GM21390 (cell line): ENCODE measurements at regions not wholly inside any gene's neighbourhood (a gene's known extent, or its start where the extent isn't known, plus 50 kb on each side); places are given as distances from the start of the nearest gene placed in this dataset.
"Not testable (repeated sequence)": the region's sequence is repeated elsewhere in the genome, so short reads cannot be mapped to it uniquely, and the experiment has no call there.

Experiments used
- ATAC-seq: cut with Tn5 transposase; IDR thresholded peaks from one replicate; pipeline ENCODE4 v1.9.1; 2021; ENCODE audit not compliant: unreplicated experiment

GRCh38 chr6:6748001-6748400 lies 159.5 kb downstream of the LY86 start:
- ATAC-seq = no peak

DNA sequence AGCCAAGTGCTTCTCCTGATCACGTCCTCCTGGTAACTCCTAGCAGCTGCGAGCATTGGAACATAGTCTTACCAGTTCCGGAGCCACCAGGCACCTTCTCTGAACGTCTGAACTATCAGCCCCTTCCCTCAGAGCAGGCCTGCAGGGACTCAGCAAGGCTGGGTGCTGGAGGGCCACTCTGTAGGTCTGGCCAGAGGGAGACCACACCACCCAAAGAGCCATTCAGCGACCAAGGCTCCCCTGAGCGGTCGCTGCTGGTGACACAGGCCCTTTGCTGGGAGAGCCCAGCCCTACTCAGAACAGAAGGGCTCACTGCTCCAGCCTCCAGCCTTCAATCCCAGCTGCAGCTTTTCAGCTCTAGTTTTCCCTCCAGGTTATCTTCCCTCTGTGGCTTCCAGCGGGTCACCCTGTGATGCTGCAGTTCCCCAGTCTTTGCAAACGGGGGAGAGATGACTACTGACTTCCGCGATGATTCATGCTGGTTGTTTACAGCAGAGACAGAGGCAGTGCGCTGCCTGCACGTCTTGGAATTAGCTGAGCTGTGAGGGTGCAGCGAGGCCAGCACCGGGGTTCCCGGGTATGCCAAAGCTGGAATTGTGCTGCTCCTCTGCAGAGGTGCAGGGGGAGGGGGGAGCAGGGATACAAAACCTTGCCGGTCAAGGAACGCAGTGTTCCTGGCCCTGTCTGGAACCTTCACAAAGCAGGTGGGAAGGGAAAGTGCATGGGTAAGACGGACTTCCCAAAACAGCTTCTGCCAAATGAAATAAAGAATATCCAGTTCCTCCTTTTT lies 161.4 kb downstream of the LY86 start:
- no peak for ATAC-seq

DNA sequence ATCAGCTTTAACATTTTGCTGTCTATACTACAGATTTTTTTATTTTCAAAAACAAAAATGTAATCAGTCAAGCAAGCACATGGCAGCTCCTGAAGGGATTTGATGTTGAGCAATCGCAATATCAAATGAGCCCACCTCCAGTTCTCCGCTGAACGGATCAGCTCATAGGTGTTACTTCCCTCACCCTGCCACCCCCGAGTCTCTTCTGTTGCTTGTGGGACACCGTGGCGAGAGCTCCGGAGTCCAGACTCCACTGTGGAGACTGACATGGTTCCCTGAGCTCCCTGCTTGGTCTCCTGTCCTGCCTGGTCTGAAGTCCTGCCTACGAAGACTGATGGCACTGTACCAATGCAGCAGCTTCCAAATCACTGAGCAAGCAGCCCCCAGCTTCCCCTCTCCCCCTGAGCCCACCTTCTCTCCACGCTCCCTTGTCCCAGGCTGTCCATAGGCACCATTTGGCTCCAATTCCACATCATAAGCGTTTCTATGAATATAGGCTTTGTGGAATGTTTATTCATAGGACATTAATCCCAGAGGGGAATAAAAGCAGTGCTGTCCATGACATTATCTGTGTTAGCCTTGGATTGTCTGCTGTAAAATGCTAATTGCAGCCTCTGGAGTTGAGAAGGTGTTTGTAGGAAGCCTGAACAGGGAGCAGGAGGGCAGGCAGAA lies 162.2 kb downstream of the LY86 start:
- ATAC-seq = no peak

- ATAC-seq = no peak
Measured at GRCh38 chr6:6751266-6751596, 162.7 kb downstream of the LY86 start.

GRCh38 chr6:6751619-6752023 lies 163.1 kb downstream of the LY86 start:
- ATAC-seq = no peak

DNA sequence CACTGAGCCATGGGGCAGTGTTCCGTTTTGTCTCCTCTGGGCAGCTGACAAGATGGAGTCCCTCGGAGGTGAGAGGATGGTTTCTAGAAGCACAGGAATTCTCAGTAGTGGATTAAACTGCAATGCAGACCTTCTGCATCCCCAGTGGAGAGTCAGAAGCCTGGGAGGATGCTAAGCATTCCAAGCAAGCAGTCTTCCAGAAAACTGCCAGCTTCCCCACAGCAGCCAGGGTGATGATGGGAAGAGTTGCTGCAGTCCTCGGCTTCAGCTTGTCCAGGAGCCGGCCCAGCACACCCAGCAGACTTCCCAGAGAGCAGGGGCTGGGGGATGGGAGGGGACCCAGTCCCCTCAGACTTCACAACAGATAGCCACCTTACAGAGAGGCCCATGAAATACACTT lies 163.6 kb downstream of the LY86 start:
- no peak for ATAC-seq

GRCh38 chr6:6753301-6753700 lies 164.8 kb downstream of the LY86 start:
- ATAC-seq = no peak

DNA sequence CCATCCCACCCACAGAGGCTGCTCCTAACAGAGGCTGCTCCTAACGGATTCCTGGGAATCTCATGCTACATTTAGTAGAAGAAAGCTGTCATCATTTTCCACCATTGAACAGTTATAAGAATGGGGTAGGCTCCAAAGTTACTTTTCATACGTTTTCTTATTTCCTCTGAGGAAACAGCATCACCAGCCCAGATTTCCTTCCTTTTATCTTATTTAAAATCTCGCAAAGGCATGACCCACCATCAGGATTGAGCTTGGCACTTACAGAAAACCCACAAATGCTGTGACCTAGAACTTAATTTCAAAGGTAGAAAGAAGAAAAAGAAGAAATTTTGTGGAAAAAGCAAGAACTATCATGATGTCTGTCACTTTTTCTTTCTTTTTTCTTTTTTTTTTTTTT lies 168.0 kb downstream of the LY86 start:
- no peak for ATAC-seq

DNA sequence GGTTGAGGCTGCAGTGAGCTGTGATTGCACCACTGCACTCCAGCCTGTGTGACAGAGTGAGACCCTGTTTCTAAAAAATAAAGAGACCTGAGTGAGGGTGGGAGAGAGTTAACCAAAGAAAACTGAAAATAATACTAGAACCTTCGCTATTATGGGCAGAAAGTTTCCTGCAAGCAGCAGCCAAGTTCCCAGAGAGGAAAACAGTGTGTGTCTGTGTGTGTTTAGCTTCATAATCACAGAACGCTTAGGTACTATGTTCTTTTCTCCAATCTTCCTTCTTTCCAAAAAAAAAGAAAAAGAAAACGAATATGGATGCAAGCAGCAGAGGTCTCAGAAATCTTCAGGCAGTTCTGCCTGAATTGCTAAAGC lies 170.0 kb downstream of the LY86 start:
- no peak for ATAC-seq

- ATAC-seq = no peak
Measured at GRCh38 chr6:6758915-6759654, 170.6 kb downstream of the LY86 start.

- no peak for ATAC-seq
Measured at GRCh38 chr6:6760002-6760401, 171.5 kb downstream of the LY86 start.

- not testable (repeated sequence) for ATAC-seq
Measured at GRCh38 chr6:6762566-6762965, 174.0 kb downstream of the LY86 start.

- ATAC-seq = no peak
Measured at GRCh38 chr6:6764764-6765434, 176.4 kb downstream of the LY86 start.

DNA sequence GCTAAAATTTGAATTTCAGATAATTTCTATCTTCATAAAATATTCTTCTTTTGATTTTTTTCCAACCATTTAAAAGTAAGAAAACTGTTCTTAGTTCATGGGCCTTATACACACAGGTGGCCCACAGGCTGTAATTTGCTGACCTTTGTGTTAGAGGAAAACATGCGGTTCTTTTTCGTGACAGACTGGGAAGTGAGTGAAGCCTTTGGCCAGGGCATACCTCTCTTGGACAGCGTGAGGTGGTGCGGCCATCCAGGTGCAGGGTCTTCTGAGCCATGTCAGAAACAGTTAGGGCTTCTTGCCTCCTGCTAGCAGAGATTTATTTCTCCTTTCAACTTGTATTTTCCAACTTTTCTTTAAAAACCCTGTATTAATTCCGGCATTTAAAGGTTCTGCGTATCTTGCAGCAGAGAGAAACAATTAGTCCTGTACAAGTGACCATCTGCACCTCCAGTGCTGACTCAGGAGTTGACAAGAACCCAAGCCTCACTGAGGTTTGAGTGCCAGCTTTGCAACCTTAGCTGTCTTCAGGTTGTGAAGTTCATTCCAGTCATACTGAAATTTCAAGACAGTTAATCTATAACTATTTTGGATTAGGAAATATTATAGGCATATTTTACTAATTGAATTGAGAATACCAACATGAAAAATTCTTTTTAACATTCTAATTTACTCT lies 177.8 kb downstream of the LY86 start:
- no peak for ATAC-seq

DNA sequence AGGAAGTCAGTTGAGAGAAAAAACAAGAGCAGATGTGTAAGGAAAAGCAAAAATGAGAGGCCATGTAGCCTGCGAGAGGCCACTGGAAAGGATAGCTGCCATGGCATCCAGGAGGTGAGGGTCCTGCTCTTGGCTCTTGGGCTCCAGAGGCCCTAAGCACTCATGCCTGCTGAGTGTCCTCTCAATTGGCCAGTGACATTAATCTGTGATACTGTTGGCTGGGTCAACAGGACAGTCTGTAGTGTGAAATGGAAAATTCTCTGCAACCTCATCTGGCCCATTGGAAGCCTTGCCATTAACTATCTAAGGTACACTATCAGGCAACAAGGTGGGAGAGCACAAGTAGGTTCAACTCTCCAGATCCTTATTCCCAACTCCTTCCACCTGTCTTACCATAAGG lies 180.9 kb downstream of the LY86 start:
- no peak for ATAC-seq

DNA sequence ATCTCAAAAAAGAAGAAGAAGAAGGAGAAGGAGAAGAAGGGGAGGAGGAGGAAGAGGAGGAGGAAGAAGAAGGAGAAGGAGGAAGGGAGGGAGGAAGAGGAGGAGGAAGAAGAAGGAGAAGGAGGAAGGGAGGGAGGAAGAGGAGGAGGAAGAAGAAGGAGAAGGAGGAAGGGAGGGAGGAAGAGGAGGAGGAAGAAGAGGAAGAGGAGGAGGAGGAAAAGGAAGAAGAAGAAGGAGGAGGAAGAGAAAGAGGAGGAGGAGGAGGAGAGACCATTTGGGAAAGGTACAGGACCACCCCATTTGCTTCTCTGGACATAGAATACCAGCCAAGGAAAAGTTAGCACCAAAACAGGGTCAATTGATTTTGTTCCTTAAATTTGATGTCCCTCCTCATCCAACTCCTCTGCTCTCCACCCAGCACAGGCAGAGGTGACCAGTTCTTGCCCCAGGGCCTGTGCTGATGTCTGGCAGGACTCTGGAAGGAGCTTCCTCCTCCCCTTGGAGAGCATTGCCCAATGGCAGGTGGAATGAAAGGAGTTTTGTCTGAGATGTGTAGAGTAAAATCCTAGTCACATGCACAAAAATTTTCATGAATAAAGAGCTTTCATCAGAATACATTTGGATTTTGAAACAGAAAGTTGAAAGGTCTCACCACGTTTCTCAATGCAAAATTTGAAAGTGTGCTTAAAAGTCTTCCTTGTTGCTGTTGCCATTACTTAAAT lies 182.9 kb downstream of the LY86 start:
- ATAC-seq = no peak

DNA sequence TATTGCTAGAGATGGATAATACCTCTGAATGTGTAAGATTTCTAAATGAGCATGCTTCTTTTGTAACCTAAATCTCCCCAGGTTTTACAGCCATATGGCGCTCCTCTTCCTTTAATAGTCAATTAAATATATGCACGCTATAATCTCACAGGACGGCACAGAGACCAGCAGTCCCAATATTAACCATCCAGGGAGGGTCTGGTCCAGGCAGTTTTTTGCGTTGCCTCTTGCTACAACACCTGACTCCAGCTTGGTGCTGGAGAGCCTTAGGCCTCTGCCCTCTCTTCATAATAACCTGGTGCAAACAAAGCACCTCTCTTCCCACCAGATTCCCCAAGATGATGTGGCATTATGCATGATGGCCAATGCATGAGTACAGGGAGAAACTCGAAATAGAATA lies 183.4 kb downstream of the LY86 start:
- no peak for ATAC-seq

DNA sequence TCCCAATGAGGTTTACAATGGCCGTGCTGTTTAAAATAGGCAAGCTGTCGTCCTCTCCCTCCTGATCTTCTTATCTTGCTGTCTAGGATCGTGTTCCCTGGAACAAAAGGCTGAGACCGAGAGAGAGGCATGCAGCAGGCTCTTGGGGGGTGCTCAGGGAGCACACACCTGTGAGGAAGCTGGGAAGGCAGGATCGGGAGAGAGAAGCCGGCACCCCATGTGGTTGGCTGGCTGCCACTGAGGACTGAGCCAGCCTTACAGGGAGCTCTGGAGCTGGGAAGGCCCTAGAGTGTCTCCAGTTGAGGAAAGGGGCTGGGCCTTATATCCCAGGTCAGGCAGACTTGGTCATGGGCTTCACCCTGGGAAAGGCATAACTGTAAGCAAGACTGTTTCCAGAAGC lies 184.2 kb downstream of the LY86 start:
- no peak for ATAC-seq

DNA sequence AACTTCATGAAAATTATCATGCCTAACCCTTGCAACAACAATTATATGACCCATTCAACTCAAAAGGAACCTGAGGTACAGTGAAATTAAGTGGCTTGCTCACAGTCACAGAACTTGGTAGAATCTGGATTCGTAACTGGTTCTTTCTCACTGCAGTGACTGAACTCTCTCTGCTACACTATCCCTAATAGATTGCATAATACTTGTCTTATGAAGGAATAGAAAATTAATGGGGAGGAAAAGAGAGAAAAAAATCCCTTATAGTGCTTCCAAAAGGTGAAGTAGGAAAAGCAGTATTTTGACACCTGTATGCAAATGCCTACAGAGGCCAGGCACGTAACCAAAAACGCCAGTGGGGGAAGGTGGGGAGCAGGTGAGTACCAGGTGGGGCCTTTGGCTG lies 186.6 kb downstream of the LY86 start:
- ATAC-seq = no peak

GRCh38 chr6:6780231-6780630 lies 191.7 kb downstream of the LY86 start:
- no peak for ATAC-seq
